Motor neuron (in vitro differentiated cells): ENCODE measurements at regions not wholly inside any gene's neighbourhood (a gene's known extent, or its start where the extent isn't known, plus 50 kb on each side); places are given as distances from the start of the nearest gene placed in this dataset.

Experiments
- ATAC-seq, 8 experiments: fragments of 200-7000 bp; cut with Tn5 transposase; replicated peaks in 6 of 8; 2 replicates each; pipeline ENCODE4 v1.8.0; 2021; ENCODE audit warnings: mild to moderate bottlenecking in 8 of 8, moderate library complexity in 8 of 8
- H3K27ac ChIP-seq, 2 donors: fragments of 250-450 bp; sonication (Bioruptor Pico); 2 replicates each; pipeline ENCODE4 v1.9.0; 2021; ENCODE audit warnings: antibody characterized with exemption in 2 of 2, mild to moderate bottlenecking in 2 of 2, moderate library complexity in 1 of 2
- H3K4me1 ChIP-seq, 2 donors: fragments of 250-450 bp; sonication (Bioruptor Pico); replicated peaks in 1 of 2; 2 replicates each; pipeline ENCODE4 v1.6.1; 2021; ENCODE audit warnings: antibody characterized with exemption in 2 of 2, mild to moderate bottlenecking in 2 of 2, moderate library complexity in 1 of 2
- H3K4me3 ChIP-seq, 5 donors: fragments of 250-450 bp; sonication (Bioruptor Pico); 2 replicates each; pipeline ENCODE4 v1.9.0; 2021; ENCODE audit warnings: antibody characterized with exemption in 5 of 5, mild to moderate bottlenecking in 5 of 5, moderate library complexity in 4 of 5
- WGBS, 10 experiments: fragments of 450-650 bp; shearing (Covaris generic); methylation state at CpG; one replicate each; pipeline ENCODE4 v1.0.0; 2022; 5-methylcytosine and 5-hydroxymethylcytosine counted together
- in situ Hi-C, 9 experiments: fragments of 400-800 bp; cut with MboI; loops; one replicate each; pipeline ENCODE4 v1.15.0; 2021; ENCODE audit warnings: low sequenced_read_pairs in 9 of 9, low pct_unique_long_range_greater_than_20kb in 2 of 9; ENCODE audit not compliant: unreplicated experiment in 9 of 9

- no peak for ATAC-seq
- in situ Hi-C loops = loop anchor here in 6 of 9 experiments (10.0 kb wide), 2 partner anchors 49 to 249 kb away; partner anchors contain the start of gene GLUL (in 6 of the 6)
- peak overlapping the region in 1 of 2 donors; percentile 92 for H3K27ac ChIP-seq
- peaks cover 32 to 38% of the 10 kb centered on the region in 2 donors for H3K4me1 ChIP-seq
- no peak overlapping the region for H3K4me3 ChIP-seq
- 80 to 100% (median 97%) methylated on average over 1 to 5 of the region's 5 CpGs; no CpG with 5 or more reads in 4 of the 10 experiments for WGBS, 10 experiments
These were observed 83.9 kb upstream of the ZNF648 start for GRCh38 chr1:182145441-182145840.

GRCh38 chr1:182144646-182145030, 83.1 kb upstream of the ZNF648 start:
- 0 to 67% (median 45%) methylated on average over 1 to 3 of the region's 3 CpGs; no CpG with 5 or more reads in 1 of the 10 experiments for WGBS, 10 experiments
- H3K27ac ChIP-seq = peak overlapping the region; percentile 61 to 92
- H3K4me3 ChIP-seq = no peak overlapping the region
- ATAC-seq = no peak
- H3K4me1 ChIP-seq = peaks cover 30 to 32% of the 10 kb centered on the region in 2 donors
- in situ Hi-C loops = loop anchor here in 6 of 9 experiments (10.0 kb wide), 2 partner anchors 50 to 250 kb away; partner anchors contain the start of gene GLUL (in 6 of the 6)

DNA sequence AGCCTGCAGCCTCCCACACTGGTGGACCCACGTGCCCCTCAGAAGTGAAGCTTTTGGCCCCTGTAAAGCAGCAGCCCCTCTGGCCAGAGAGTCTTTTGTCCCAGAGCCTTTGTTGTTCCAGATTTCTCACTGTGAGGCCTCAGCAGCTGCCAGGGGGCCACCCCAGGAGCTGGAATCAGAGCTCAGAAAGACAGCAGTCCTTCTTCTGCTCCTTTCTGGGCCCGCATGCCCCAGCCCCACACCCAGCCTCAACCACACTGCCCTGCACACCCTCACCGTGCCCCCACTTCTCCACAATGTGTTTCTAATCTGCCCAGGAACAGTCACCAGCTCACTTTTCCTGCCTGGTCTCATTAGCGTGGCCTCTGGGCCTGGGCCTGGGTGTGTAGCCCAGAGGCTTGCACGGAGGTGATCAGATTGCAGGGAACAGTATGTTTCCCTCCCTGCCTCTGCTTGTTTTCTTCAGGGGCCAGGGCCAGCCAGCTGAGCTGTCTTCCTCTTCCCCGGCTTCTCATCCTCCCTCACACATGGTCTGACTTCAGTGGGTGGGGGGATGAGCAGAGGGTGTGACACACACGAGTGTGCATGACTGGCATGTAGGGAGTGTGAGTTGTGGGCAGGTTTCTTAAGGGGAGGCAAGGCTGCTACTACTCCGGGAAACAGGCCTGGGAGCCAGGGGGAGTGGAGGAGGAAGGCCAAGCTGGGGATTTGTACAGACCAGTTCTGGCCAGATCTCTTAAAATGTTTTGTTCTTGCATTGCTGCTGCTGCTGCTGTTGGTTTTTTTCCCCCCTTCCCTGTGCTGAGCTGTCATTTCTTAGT, 82.5 kb upstream of the ZNF648 start:
- 0 to 27% (median 16%) methylated on average over 1 to 7 of the region's 8 CpGs; no CpG with 5 or more reads in 3 of the 10 experiments for WGBS, 10 experiments
- Histone ChIP-seq H3K4me3 (no peak overlapping the region), H3K4me1 (peaks cover 24 to 26% of the 10 kb centered on the region in 2 donors), H3K27ac (peak overlapping the region; percentile 61 to 92)
- ATAC-seq = peak; percentile 71 to 93 (median 86)
- in situ Hi-C loops = loop anchor here in 6 of 9 experiments (10.0 kb wide), 2 partner anchors 51 to 251 kb away; partner anchors contain the start of gene GLUL (in 6 of the 6)

DNA sequence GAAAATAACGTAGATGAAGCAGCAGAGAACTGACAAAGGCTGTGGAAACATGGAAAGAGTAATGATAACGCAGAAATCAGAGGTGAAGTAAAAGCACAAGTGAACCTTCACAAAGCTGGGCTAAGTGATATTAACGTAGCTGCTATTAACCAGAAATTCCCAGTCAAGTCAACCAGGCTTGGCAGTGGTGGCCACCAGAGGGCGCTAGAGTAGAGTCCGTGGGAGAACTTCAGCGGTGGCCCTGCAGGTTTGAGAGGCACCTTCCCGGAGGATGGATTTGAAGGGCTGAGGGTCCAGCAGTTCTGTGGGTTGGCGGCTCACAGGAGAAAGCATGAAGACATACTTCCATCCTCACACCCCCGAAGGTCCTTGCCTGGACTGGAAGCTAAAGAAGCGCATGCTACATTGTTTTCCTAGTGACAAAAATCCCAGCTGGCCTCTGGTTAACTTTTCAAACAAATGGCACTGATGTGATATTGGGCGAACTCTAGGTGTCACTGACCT, 81.7 kb upstream of the ZNF648 start:
- peak; percentile 10 to 83 (median 40) for ATAC-seq
- Histone ChIP-seq H3K27ac (peak overlapping the region in 1 of 2 donors; percentile 92), H3K4me3 (no peak overlapping the region), H3K4me1 (peaks cover 24 to 26% of the 10 kb centered on the region in 2 donors)
- in situ Hi-C loops = loop anchor here in 6 of 9 experiments (10.0 kb wide), 2 partner anchors 52 to 252 kb away; partner anchors contain the start of gene GLUL (in 6 of the 6)
- 0 to 32% (median 23%) methylated on average over 1 to 11 of the region's 11 CpGs; no CpG with 5 or more reads in 1 of the 10 experiments for WGBS, 10 experiments

DNA sequence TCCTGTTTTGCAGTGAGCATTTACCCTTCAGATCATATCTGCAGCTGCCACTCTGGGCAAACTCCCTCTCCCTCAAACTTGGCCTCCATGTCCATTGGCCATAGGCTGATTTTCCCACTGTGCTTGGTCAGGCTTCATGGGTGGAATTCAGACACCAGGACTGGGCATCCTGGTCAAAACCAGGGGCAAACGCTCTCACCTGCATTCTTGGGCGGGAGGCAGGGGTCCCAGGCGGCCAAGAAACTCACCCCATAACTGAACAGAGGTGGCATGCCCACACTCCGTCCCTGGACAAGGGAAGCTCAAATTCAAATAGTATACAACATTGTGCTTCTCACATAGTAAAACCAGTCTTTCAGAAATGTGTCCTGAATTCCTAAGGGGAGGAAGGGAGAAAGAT, 81.1 kb upstream of the ZNF648 start:
- in situ Hi-C loops = loop anchor here in 6 of 9 experiments (10.0 kb wide), 2 partner anchors 52 to 252 kb away; partner anchors contain the start of gene GLUL (in 6 of the 6)
- Histone ChIP-seq H3K4me3 (no peak overlapping the region), H3K27ac (no peak overlapping the region), H3K4me1 (peaks cover 24 to 26% of the 10 kb centered on the region in 2 donors)
- WGBS, 10 experiments = 30 to 100% (median 80%) methylated on average over 1 to 4 of the region's 4 CpGs; no CpG with 5 or more reads in 3 of the 10 experiments
- ATAC-seq = no peak

DNA sequence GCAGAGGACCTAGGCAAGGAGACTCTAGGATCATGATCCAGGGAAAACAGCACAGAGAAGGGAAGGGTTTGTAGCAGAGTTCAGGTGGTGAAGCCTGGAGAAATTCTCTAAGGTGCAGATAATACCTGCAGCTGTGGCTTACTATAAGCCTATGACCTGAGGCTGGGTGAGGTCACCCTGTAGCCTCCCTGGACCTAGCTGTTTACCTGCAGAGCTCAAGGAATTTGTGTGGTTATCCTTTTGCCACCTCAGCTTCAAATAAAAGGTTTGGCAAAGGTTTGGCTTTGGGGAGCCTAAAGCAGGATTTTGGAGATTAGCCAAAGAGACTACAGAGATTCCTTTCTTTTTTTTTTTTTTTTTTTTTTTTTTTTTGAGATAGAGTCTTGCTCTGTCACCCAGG, 79.5 kb upstream of the ZNF648 start:
- Histone ChIP-seq H3K4me1 (peaks cover 24 to 26% of the 10 kb centered on the region in 2 donors), H3K4me3 (no peak overlapping the region), H3K27ac (no peak overlapping the region)
- no peak for ATAC-seq
- in situ Hi-C loops = loop anchor here in 6 of 9 experiments (10.0 kb wide), 2 partner anchors 54 to 254 kb away; partner anchors contain the start of gene GLUL (in 6 of the 6)

DNA sequence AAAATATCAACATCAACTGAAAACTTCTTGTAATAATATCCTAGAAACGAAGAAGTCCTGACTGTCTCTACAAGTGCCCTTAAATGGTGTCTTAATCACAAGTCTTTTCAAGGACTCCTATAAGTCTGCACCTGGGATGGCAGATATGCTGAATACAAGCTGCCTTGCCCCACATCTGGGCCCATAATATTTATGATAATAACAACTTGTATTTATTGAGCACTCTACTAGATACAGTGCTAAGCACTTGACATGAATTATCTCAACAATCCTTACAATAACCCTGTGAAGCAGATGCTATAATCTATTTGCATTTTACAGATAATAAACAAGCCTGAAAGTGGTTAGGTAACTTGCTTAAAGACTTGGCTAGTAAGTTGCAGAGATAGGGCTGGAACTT, 78.0 kb upstream of the ZNF648 start:
- in situ Hi-C loops = no loop called here
- ATAC-seq = no peak
- no peak overlapping the region for H3K27ac ChIP-seq
- no peak overlapping the region for H3K4me3 ChIP-seq
- H3K4me1 ChIP-seq = peaks cover 13% of the 10 kb centered on the region in 2 donors
- WGBS, 10 experiments = 10 to 100% (median 67%) methylated on average over 1 of the region's 1 CpG; no CpG with 5 or more reads in 3 of the 10 experiments

GRCh38 chr1:182137546-182137945, 76.0 kb upstream of the ZNF648 start:
- Histone ChIP-seq H3K27ac (no peak overlapping the region), H3K4me1 (no peaks in the 10 kb centered on the region), H3K4me3 (no peak overlapping the region)
- in situ Hi-C loops = no loop called here
- WGBS, 10 experiments = 33 to 100% (median 66%) methylated on average over 1 of the region's 1 CpG; no CpG with 5 or more reads in 4 of the 10 experiments
- ATAC-seq = no peak

GRCh38 chr1:182135946-182136345, 74.4 kb upstream of the ZNF648 start:
- H3K4me1 ChIP-seq = no peaks in the 10 kb centered on the region
- H3K4me3 ChIP-seq = no peak overlapping the region
- no peak for ATAC-seq
- no peak overlapping the region for H3K27ac ChIP-seq
- in situ Hi-C loops = no loop called here
- whole genome bisulfite sequencing, 10 experiments = 20 to 90% (median 71%) methylated on average over 1 of the region's 1 CpG; no CpG with 5 or more reads in 4 of the 10 experiments

DNA sequence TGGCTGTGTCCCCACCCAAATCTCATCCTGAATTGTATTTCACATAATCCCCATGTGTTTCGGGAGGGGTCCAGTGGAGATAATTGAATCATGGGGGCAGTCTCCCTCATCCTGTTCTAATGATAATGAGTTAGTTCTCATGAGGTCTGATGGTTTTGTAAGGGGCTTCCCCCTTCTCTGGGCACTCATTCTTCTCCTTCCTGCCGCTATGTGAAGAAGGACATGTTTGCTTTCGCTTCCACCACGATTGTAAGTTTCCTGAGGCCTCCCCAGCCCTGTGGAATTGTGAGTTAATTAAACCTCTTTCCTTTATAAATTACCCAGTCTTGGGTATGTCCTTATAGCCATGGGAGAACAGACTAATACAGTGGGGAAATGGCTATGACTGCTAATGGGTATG, 72.7 kb upstream of the ZNF648 start:
- in situ Hi-C loops = no loop called here
- H3K4me3 ChIP-seq = no peak overlapping the region
- 60 to 100% (median 84%) methylated on average over 1 to 4 of the region's 4 CpGs for WGBS, 10 experiments

DNA sequence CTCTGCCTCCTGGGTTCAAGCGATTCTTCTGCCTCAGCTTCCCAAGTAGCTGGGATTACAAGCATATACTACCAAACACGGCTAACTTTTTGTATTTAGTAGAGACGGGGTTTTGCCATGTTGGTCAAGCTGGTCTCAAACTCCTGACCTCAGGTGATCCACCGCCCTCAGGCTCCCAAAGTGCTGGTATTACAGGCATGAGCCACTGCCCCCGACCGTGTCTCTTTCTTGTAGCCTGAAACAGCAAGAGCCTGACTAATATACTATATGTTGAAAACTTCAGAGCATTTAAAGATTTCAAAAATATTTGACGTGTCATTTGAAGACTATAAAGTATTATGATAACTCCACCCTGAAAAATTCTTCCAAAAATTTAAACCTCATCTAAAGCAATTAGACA, 71.7 kb upstream of the ZNF648 start:
- Histone ChIP-seq H3K4me1 (no peaks in the 10 kb centered on the region), H3K27ac (no peak overlapping the region), H3K4me3 (no peak overlapping the region)
- in situ Hi-C loops = no loop called here
- no peak for ATAC-seq
- WGBS, 10 experiments = 29 to 100% (median 83%) methylated on average over 1 to 7 of the region's 7 CpGs; no CpG with 5 or more reads in 1 of the 10 experiments

More for the DNA sequence above, 72.7 kb upstream of the ZNF648 start:
- Histone ChIP-seq H3K4me1 (no peaks in the 10 kb centered on the region), H3K27ac (no peak overlapping the region)
- no peak for ATAC-seq

GRCh38 chr1:182129398-182129797, 67.9 kb upstream of the ZNF648 start:
- in situ Hi-C loops = no loop called here
- H3K27ac ChIP-seq = no peak overlapping the region
- peaks cover 0 to 6% of the 10 kb centered on the region in 2 donors for H3K4me1 ChIP-seq
- WGBS, 10 experiments = 60 to 100% (median 90%) methylated on average over 1 to 5 of the region's 9 CpGs; no CpG with 5 or more reads in 2 of the 10 experiments
- ATAC-seq = no peak
- no peak overlapping the region for H3K4me3 ChIP-seq

DNA sequence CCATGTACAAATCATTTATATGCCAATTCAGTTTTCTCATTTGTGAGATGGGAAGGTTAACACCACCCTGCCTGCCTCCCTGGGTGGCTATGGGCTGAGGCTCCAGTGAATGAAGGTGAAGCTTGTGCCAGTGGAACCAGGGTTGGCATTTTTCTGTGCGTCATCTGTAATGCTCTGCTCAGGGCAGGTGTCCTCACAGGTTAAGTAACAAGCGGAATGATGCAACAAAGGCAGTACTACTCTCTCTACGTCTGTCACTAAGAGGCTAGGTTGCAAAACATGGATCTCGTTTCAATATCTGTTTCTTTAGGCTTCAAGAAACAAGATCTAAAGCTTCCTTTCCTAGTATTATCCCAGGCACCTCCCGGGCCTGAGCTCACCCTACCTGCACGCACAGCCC, 67.0 kb upstream of the ZNF648 start:
- in situ Hi-C loops = no loop called here
- no peak for ATAC-seq
- Histone ChIP-seq H3K4me1 (peaks cover 0 to 6% of the 10 kb centered on the region in 2 donors), H3K27ac (no peak overlapping the region), H3K4me3 (no peak overlapping the region)
- WGBS, 10 experiments = 39 to 100% (median 88%) methylated on average over 1 to 6 of the region's 6 CpGs; no CpG with 5 or more reads in 1 of the 10 experiments
